ENCODE measurements at regions not wholly inside any gene's neighbourhood (a gene's known extent, or its start where the extent isn't known, plus 50 kb on each side); places are given as distances from the start of the nearest gene placed in this dataset.

DNA sequence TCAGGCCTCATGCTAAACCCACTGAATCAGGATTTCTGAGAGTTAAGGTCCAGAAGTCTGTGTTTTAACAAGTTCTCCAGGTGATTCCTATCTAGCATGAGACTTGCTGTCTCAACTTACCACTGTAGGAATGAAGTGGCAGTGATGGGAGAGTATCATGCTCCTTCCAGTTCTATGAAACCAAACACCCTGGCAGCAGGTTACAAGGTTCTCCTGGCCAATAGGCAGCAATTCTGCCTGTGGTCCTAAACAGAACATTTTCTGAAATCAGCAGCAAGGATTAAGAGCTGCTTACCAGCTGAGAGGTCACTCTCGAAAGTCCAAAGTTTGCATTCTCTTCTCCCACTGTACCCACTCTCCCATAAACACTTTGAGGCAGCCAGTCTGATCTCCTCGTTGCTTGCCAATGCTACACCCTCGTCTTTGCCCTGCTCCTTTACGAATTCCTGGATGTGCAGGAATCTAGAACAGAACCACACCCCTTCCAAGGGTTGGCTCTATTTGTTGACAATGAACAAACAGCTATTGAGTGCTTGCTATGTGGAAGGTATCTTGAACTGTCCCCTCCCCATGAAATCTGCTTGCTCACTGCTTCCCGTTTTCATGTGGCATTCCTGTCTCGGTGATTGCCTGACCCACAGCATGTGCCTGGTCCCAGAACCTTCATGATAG is 100.5 kb downstream of the TMEM174 start:
- DNase-seq: no peak
- Histone ChIP-seq H3K79me2 (ENCODE audit: insufficient read depth, low read length) (no peaks in the 10 kb centered on the region), H3K79me1 (ENCODE audit: insufficient read depth, low read depth, low read length, poor library complexity, severe bottlenecking) (no peaks in the 10 kb centered on the region), H3K27me3 (ENCODE audit: insufficient read depth, low read length) (no peaks in the 10 kb centered on the region), H3K56ac (ENCODE audit: insufficient read length, low read depth, low read length) (no peak overlapping the region), H3K23me2 (ENCODE audit: insufficient read length, low read depth, low read length, poor library complexity, severe bottlenecking) (no peaks in the 10 kb centered on the region), H2AK5ac (ENCODE audit: insufficient read length, low read length) (no peak overlapping the region), H4K91ac (ENCODE audit: insufficient read length, low read depth, low read length) (no peak overlapping the region), H2BK120ac (ENCODE audit: low read depth, low read length, poor library complexity, severe bottlenecking) (no peak overlapping the region), H3K4ac (ENCODE audit: low read depth, low read length) (no peak overlapping the region), H4K8ac (replicated peaks; ENCODE audit: insufficient read length, low read depth, low read length) (no peak overlapping the region), H3K18ac (ENCODE audit: insufficient read length, low read depth, low read length) (no peak overlapping the region), H2BK5ac (ENCODE audit: insufficient read length, low read length) (no peak overlapping the region), H3T11ph (ENCODE audit: low read length) (no peak overlapping the region), H3K9ac (ENCODE audit: extremely low read depth, insufficient read length, low read length) (no peak overlapping the region), H2BK15ac (ENCODE audit: low read depth, low read length) (no peak overlapping the region), H4K5ac (ENCODE audit: insufficient read length, low read depth, low read length) (no peak overlapping the region), H2BK12ac (ENCODE audit: insufficient read length, low read depth, low read length) (no peak overlapping the region), H3K4me2 (ENCODE audit: insufficient read depth, insufficient read length, low read length) (no peak overlapping the region), H2BK20ac (ENCODE audit: low read depth, low read length, poor library complexity, severe bottlenecking) (no peak overlapping the region), H3K23ac (ENCODE audit: insufficient read length, low read depth, low read length) (no peak overlapping the region), H3K14ac (ENCODE audit: insufficient read depth, low read length) (no peak overlapping the region), H3K4me1 (ENCODE audit: insufficient read depth, low read length) (no peaks in the 10 kb centered on the region), H2AFZ (ENCODE audit: low read length) (no peak overlapping the region), H3K9me3 (ENCODE audit: control insufficient read depth, low read depth, low read length) (no peaks in the 10 kb centered on the region), H3K27ac (ENCODE audit: insufficient read length, low read depth, low read length) (no peak overlapping the region), H4K20me1 (ENCODE audit: control insufficient read depth, insufficient read depth, insufficient read length) (no peaks in the 10 kb centered on the region)
- H3K9me3 Mint-ChIP-seq: no peaks in the 10 kb centered on the region
- WGBS (ENCODE audit: extremely low coverage, insufficient read length, low lambda C conversion rate): no CpG with 5 or more reads among the region's 6 CpGs
- no peaks in the 10 kb centered on the region for H3K36me3 Mint-ChIP-seq (ENCODE audit: insufficient read depth in 1 of 3, low read depth in 3 of 3)
- no peak overlapping the region for H3K27ac Mint-ChIP-seq
- TF ChIP-seq, protein P1, sequence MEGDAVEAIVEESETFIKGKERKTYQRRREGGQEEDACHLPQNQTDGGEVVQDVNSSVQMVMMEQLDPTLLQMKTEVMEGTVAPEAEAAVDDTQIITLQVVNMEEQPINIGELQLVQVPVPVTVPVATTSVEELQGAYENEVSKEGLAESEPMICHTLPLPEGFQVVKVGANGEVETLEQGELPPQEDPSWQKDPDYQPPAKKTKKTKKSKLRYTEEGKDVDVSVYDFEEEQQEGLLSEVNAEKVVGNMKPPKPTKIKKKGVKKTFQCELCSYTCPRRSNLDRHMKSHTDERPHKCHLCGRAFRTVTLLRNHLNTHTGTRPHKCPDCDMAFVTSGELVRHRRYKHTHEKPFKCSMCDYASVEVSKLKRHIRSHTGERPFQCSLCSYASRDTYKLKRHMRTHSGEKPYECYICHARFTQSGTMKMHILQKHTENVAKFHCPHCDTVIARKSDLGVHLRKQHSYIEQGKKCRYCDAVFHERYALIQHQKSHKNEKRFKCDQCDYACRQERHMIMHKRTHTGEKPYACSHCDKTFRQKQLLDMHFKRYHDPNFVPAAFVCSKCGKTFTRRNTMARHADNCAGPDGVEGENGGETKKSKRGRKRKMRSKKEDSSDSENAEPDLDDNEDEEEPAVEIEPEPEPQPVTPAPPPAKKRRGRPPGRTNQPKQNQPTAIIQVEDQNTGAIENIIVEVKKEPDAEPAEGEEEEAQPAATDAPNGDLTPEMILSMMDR (conservative IDR thresholded peaks at IDR 0.05): no peak
- peaks cover 0 to 7% of the 10 kb centered on the region in 2 experiments; a peak in 2 of 4 replicates for H3K4me1 Mint-ChIP-seq
- no peak overlapping the region for H3K4me3 Mint-ChIP-seq
- peaks cover 26% of the 10 kb centered on the region for H3K27me3 Mint-ChIP-seq (ENCODE audit: low read depth)

Data from H9 (cell line).